ENCODE measurements at regions not wholly inside any gene's neighbourhood (a gene's known extent, or its start where the extent isn't known, plus 50 kb on each side); places are given as distances from the start of the nearest gene placed in this dataset.

DNA sequence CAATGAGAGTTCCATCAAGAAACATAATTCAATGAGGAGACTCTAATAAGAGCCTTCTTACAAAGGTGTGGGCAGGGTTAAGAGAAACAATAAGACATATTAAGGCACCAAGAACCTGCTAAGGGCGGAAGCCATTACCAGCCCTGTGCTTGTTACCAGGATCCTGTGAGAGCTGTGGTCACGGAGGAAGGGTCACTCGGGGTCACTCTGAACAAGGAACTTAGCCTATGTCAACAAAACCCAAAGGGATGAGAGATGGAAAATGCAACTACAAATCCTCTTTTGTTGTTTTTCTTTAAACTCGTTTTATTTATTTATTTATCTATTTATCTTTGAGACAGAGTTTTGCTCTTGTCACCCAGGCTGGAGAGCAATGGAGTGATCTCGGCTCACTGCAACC lies 460.4 kb upstream of the CCDC196 start:
- no peak for TF ChIP-seq EZH2 (IDR thresholded peaks at IDR 0.05; ENCODE audit: borderline replicate concordance)
- TF ChIP-seq, protein P1, sequence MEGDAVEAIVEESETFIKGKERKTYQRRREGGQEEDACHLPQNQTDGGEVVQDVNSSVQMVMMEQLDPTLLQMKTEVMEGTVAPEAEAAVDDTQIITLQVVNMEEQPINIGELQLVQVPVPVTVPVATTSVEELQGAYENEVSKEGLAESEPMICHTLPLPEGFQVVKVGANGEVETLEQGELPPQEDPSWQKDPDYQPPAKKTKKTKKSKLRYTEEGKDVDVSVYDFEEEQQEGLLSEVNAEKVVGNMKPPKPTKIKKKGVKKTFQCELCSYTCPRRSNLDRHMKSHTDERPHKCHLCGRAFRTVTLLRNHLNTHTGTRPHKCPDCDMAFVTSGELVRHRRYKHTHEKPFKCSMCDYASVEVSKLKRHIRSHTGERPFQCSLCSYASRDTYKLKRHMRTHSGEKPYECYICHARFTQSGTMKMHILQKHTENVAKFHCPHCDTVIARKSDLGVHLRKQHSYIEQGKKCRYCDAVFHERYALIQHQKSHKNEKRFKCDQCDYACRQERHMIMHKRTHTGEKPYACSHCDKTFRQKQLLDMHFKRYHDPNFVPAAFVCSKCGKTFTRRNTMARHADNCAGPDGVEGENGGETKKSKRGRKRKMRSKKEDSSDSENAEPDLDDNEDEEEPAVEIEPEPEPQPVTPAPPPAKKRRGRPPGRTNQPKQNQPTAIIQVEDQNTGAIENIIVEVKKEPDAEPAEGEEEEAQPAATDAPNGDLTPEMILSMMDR (IDR thresholded peaks at IDR 0.05; ENCODE audit: poor library complexity), result no peak
- no peak for TF ChIP-seq EZH2phosphoT487 (IDR thresholded peaks at IDR 0.05; ENCODE audit: low read depth, severe bottlenecking, unreplicated experiment)

Data from hepatocyte (in vitro differentiated cells).